Liver (tissue), 8 donors: ENCODE measurements at regions not wholly inside any gene's neighbourhood (a gene's known extent, or its start where the extent isn't known, plus 50 kb on each side); places are given as distances from the start of the nearest gene placed in this dataset.

Experiments used
- DNase-seq: peaks from one replicate; pipeline ENCODE4 v3.0.0-alpha.2; 2017; ENCODE audit warnings: low spot score
- H3K27ac ChIP-seq, 2 donors: one replicate each; pipeline ENCODE4 v1.7.0; 2013; ENCODE audit warnings: inconsistent platforms in 2 of 2, low read length in 2 of 2, control low read depth in 1 of 2, low read depth in 1 of 2, mild to moderate bottlenecking in 1 of 2
- H3K27me3 ChIP-seq, 4 donors: one replicate each; pipeline versions ENCODE4 v1.6.1 to v1.7.0; 2013; ENCODE audit warnings: low read length in 3 of 4, inconsistent platforms in 1 of 4, mild to moderate bottlenecking in 1 of 4, moderate library complexity in 1 of 4; ENCODE audit not compliant: control insufficient read depth in 4 of 4, insufficient read depth in 4 of 4
- H3K36me3 ChIP-seq, 4 donors: one replicate each; pipeline versions ENCODE4 v1.6.1 to v1.7.0; 2013; ENCODE audit warnings: low read length in 3 of 4, mild to moderate bottlenecking in 3 of 4, low read depth in 1 of 4, moderate library complexity in 1 of 4; ENCODE audit not compliant: control insufficient read depth in 4 of 4, insufficient read depth in 3 of 4
- H3K4me1 ChIP-seq, 4 donors: one replicate each; pipeline versions ENCODE4 v1.6.1 to v1.7.0; 2013; ENCODE audit warnings: low read length in 3 of 4, mild to moderate bottlenecking in 3 of 4, moderate library complexity in 1 of 4; ENCODE audit not compliant: control insufficient read depth in 4 of 4, insufficient read depth in 4 of 4
- H3K4me3 ChIP-seq, 3 donors: one replicate each; pipeline versions ENCODE4 v1.6.1 to v1.7.0; 2013; ENCODE audit warnings: low read length in 3 of 3, control low read depth in 1 of 3, low read depth in 1 of 3, mild to moderate bottlenecking in 1 of 3
- H3K9ac ChIP-seq, 2 donors: one replicate each; pipeline ENCODE4 v1.7.0; 2013; ENCODE audit warnings: low read length in 2 of 2, mild to moderate bottlenecking in 2 of 2, moderate library complexity in 2 of 2, control low read depth in 1 of 2, low read depth in 1 of 2
- H3K9me3 ChIP-seq, 4 donors: one replicate each; pipeline versions ENCODE4 v1.6.1 to v1.7.0; 2013; ENCODE audit warnings: low read length in 3 of 4; ENCODE audit not compliant: control insufficient read depth in 4 of 4
- ATF3 ChIP-seq: IDR thresholded peaks from 2 replicates; pipeline ENCODE4 v1.6.1; 2016; ENCODE audit warnings: antibody characterized with exemption
- CTCF ChIP-seq: fragments of 150-350 bp; IDR thresholded peaks from 2 replicates; pipeline ENCODE4 v1.5.1; 2017; ENCODE audit warnings: improper control_type of control experiment, low read depth, low read length; ENCODE audit not compliant: missing input control
- EGR1 ChIP-seq, 2 donors: IDR thresholded peaks; 2 replicates each; pipeline ENCODE4 v1.6.1; 2016 to 2018; ENCODE audit warnings: antibody characterized with exemption in 2 of 2, low read depth in 2 of 2
- FOXA1 ChIP-seq: IDR thresholded peaks from 2 replicates; pipeline ENCODE4 v1.6.1; 2016; ENCODE audit warnings: antibody characterized with exemption
- FOXA2 ChIP-seq: IDR thresholded peaks from 2 replicates; pipeline ENCODE4 v1.6.1; 2016; ENCODE audit warnings: antibody characterized with exemption
- GABPA ChIP-seq, 2 donors: IDR thresholded peaks in 1 of 2; conservative IDR thresholded peaks in 1 of 2; 2 replicates each; pipeline ENCODE4 v1.6.1; 2016; ENCODE audit warnings: antibody characterized with exemption in 2 of 2, mild to moderate bottlenecking in 1 of 2, moderate library complexity in 1 of 2
- HNF4A ChIP-seq, 2 donors: conservative IDR thresholded peaks; 2 replicates each; pipeline ENCODE4 v1.6.1; 2016; ENCODE audit warnings: antibody characterized with exemption in 2 of 2, mild to moderate bottlenecking in 2 of 2
- HNF4G ChIP-seq: IDR thresholded peaks from 2 replicates; pipeline ENCODE4 v1.6.1; 2016; ENCODE audit warnings: antibody characterized with exemption
- JUND ChIP-seq, 2 donors: IDR thresholded peaks; 2 replicates each; pipeline ENCODE4 v1.6.1; 2016; ENCODE audit warnings: antibody characterized with exemption in 2 of 2
- MAX ChIP-seq: IDR thresholded peaks from 2 replicates; pipeline ENCODE4 v1.6.1; 2016; ENCODE audit warnings: antibody characterized with exemption
- NR2F2 ChIP-seq: IDR thresholded peaks from 2 replicates; pipeline ENCODE4 v1.6.1; 2016; ENCODE audit warnings: antibody characterized with exemption
- RAD21 ChIP-seq, 2 donors: IDR thresholded peaks; 2 replicates each; pipeline ENCODE4 v1.6.1; 2016; ENCODE audit warnings: antibody characterized with exemption in 2 of 2, mild to moderate bottlenecking in 2 of 2
- RXRA ChIP-seq, 2 donors: IDR thresholded peaks; 2 replicates each; pipeline ENCODE4 v1.6.1; 2017 to 2018; ENCODE audit warnings: antibody characterized with exemption in 2 of 2, mild to moderate bottlenecking in 1 of 2
- SP1 ChIP-seq: IDR thresholded peaks from 2 replicates; pipeline ENCODE4 v1.6.1; 2018; ENCODE audit warnings: antibody characterized with exemption, mild to moderate bottlenecking
- ZBTB33 ChIP-seq: IDR thresholded peaks from 2 replicates; pipeline ENCODE4 v1.6.1; 2016; ENCODE audit warnings: antibody characterized with exemption
- WGBS: extraction: QIAGEN DNeasy Blood & Tissue Kit; methylation state at CpG from one replicate; pipeline ENCODE4 v1.1.7; 2013; 5-methylcytosine and 5-hydroxymethylcytosine counted together
- donor health status: healthy.
- donor health status: healthy.
- donor health status: healthy.
- donor health status: healthy.
- donor health status: healthy.

GRCh38 chr14:57087841-57088240 is 180.9 kb downstream of the EXOC5 start:
- H3K27me3 ChIP-seq = peaks cover 0 to 3% (median 1%) of the 10 kb centered on the region in 4 donors
- no peaks in the 10 kb centered on the region for H3K36me3 ChIP-seq
- no peaks in the 10 kb centered on the region for H3K4me1 ChIP-seq
- no peaks in the 10 kb centered on the region for H3K9me3 ChIP-seq
- DNase-seq = no peak
- no peak overlapping the region for H3K4me3 ChIP-seq
- H3K9ac ChIP-seq = no peak overlapping the region
- WGBS = 78% methylated on average over 2 of the region's 2 CpGs
- no peak for TF ChIP-seq HNF4A (conservative IDR thresholded peaks at IDR 0.05)
- no peak for TF ChIP-seq NR2F2
- TF ChIP-seq EGR1 (IDR thresholded peaks at IDR 0.05; ENCODE audit: low read depth in 2 of 2) = no peak
- TF ChIP-seq JUND (IDR thresholded peaks at IDR 0.05) = no peak
- no peak for TF ChIP-seq ATF3
- no peak for TF ChIP-seq GABPA (IDR thresholded peaks at IDR 0.05 in 1 of 2, conservative IDR thresholded peaks at IDR 0.05 in 1 of 2)
- no peak for TF ChIP-seq SP1
- no peak for TF ChIP-seq CTCF
- no peak for TF ChIP-seq FOXA1
- no peak for TF ChIP-seq RXRA (IDR thresholded peaks at IDR 0.05)
- H3K27ac ChIP-seq = no peak overlapping the region

GRCh38 chr14:57086271-57087162 is 182.2 kb downstream of the EXOC5 start:
- peaks cover 0 to 3% (median 0%) of the 10 kb centered on the region in 4 donors for H3K27me3 ChIP-seq
- H3K4me3 ChIP-seq = no peak overlapping the region
- no peaks in the 10 kb centered on the region for H3K4me1 ChIP-seq
- H3K9me3 ChIP-seq = no peaks in the 10 kb centered on the region
- WGBS = 81% methylated on average over 7 of the region's 7 CpGs
- H3K36me3 ChIP-seq = no peaks in the 10 kb centered on the region
- DNase-seq = no peak
- no peak overlapping the region for H3K27ac ChIP-seq
- TF ChIP-seq NR2F2 (no peak), FOXA2 (no peak), ZBTB33 (no peak), HNF4A (conservative IDR thresholded peaks at IDR 0.05) (no peak), MAX (no peak), JUND (IDR thresholded peaks at IDR 0.05) (no peak)
- no peak overlapping the region for H3K9ac ChIP-seq

GRCh38 chr14:57085801-57086200 is 182.9 kb downstream of the EXOC5 start:
- Histone ChIP-seq H3K27me3 (peaks cover 0 to 3% (median 0%) of the 10 kb centered on the region in 4 donors), H3K4me1 (no peaks in the 10 kb centered on the region), H3K9me3 (no peaks in the 10 kb centered on the region), H3K36me3 (no peaks in the 10 kb centered on the region), H3K27ac (no peak overlapping the region), H3K4me3 (no peak overlapping the region), H3K9ac (no peak overlapping the region)
- DNase-seq = no peak
- 74% methylated on average over 3 of the region's 3 CpGs for WGBS
- TF ChIP-seq FOXA2 (no peak), EGR1 (IDR thresholded peaks at IDR 0.05; ENCODE audit: low read depth in 2 of 2) (no peak), ZBTB33 (no peak), MAX (no peak), CTCF (no peak), FOXA1 (no peak), HNF4A (conservative IDR thresholded peaks at IDR 0.05) (no peak), ATF3 (no peak), HNF4G (no peak), RAD21 (IDR thresholded peaks at IDR 0.05) (no peak), SP1 (no peak)
